OCI-LY7 (cell line): ENCODE measurements at regions not wholly inside any gene's neighbourhood (a gene's known extent, or its start where the extent isn't known, plus 50 kb on each side); places are given as distances from the start of the nearest gene placed in this dataset.
A peak's percentile ranks its signal among the peaks of the same experiment; 100 is the strongest.

ENCODE experiments used
- BruUV-seq: library from RNA; stranded (reverse); fragments of 400-500 nt; replicated peaks from 2 replicates; lab custom pipeline; 2021; lab: Mats Ljungman, UMichigan
- CTCF ChIA-PET: fragments of 300-600 bp; sonication (Branson Sonifier 250); formaldehyde crosslinking; loops from one replicate; lab custom pipeline; 2022; ENCODE audit warnings: antibody characterized with exemption; ENCODE audit not compliant: unreplicated experiment; lab: Charles Lee
- POLR2A ChIA-PET: fragments of 300-600 bp; sonication (Branson Sonifier 250); formaldehyde crosslinking; loops from one replicate; lab custom pipeline; 2022; ENCODE audit warnings: antibody characterized with exemption; lab: Charles Lee
- DNase-seq: peaks from one replicate; pipeline ENCODE4 v3.0.0-alpha.2; 2015; ENCODE audit warnings: low spot score
- H2AFZ ChIP-seq: fragments of 200-600 bp; sonication (generic), shearing (Covaris generic); 2 replicates; pipeline ENCODE4 v1.6.1; 2014; ENCODE audit warnings: mild to moderate bottlenecking, antibody characterized with exemption, low read length, moderate library complexity
- H3K27ac ChIP-seq: fragments of 200-600 bp; sonication (generic); 2 replicates; pipeline ENCODE4 v1.5.1; 2014; ENCODE audit warnings: mixed run types, low read depth, mild to moderate bottlenecking, moderate library complexity, low read length, inconsistent platforms; ENCODE audit not compliant: poor library complexity, severe bottlenecking
- H3K36me3 ChIP-seq: fragments of 200-600 bp; sonication (generic); 2 replicates; pipeline ENCODE4 v1.6.1; 2014; ENCODE audit warnings: mild to moderate bottlenecking, antibody characterized with exemption, low read length, moderate library complexity, mixed read lengths; ENCODE audit not compliant: insufficient read depth
- H3K4me1 ChIP-seq: fragments of 200-600 bp; sonication (generic); 2 replicates; pipeline ENCODE4 v1.5.1; 2014; ENCODE audit warnings: mild to moderate bottlenecking, low read length; ENCODE audit not compliant: insufficient read depth, poor library complexity, severe bottlenecking
- H3K4me2 ChIP-seq: fragments of 200-600 bp; sonication (generic); 2 replicates; pipeline ENCODE4 v1.6.1; 2014; ENCODE audit warnings: mild to moderate bottlenecking, low read length
- H3K4me3 ChIP-seq: fragments of 200-600 bp; sonication (generic); 2 replicates; pipeline ENCODE4 v1.5.1; 2014; ENCODE audit warnings: mild to moderate bottlenecking, low read depth, low read length; ENCODE audit not compliant: poor library complexity, severe bottlenecking
- H3K79me2 ChIP-seq: fragments of 200-600 bp; sonication (generic); 2 replicates; pipeline ENCODE4 v1.6.1; 2016; ENCODE audit warnings: low read depth, mild to moderate bottlenecking, low read length, moderate library complexity, mixed read lengths; ENCODE audit not compliant: insufficient read depth
- H3K9me2 ChIP-seq: fragments of 200-600 bp; sonication (generic); 2 replicates; pipeline ENCODE4 v1.6.1; 2016; ENCODE audit warnings: mild to moderate bottlenecking, low read length, mixed read lengths; ENCODE audit not compliant: insufficient read depth
- H3K9me3 ChIP-seq: fragments of 200-600 bp; sonication (generic); 2 replicates; pipeline ENCODE4 v1.6.1; 2014; ENCODE audit warnings: mild to moderate bottlenecking, mixed run types, low read length, mixed read lengths
- H4K20me1 ChIP-seq: fragments of 200-600 bp; sonication (generic); 2 replicates; pipeline ENCODE4 v1.6.1; 2014; ENCODE audit warnings: mild to moderate bottlenecking, antibody characterized with exemption, low read length, moderate library complexity, mixed read lengths; ENCODE audit not compliant: insufficient read depth
- EZH2phosphoT487 ChIP-seq: fragments of 200-600 bp; sonication (generic); IDR thresholded peaks from 2 replicates; pipeline ENCODE4 v1.6.1; 2018; ENCODE audit warnings: low read depth, borderline replicate concordance, mild to moderate bottlenecking, mixed run types, antibody characterized with exemption, low read length, moderate library complexity, mixed read lengths
- intact Hi-C: fragments of 100-400 bp; cut with micrococcal nuclease; formaldehyde crosslinking; loops from one replicate; pipeline ENCODE4 v1.10.0; 2022; ENCODE audit not compliant: unreplicated experiment
- TF ChIP-seq, protein P1 (sequence below): fragments of 200-600 bp; sonication (generic); conservative IDR thresholded peaks from 2 replicates; pipeline ENCODE4 v1.5.1; 2014; ENCODE audit warnings: mild to moderate bottlenecking, antibody characterized with exemption, low read length, moderate library complexity, mixed read lengths

DNA sequence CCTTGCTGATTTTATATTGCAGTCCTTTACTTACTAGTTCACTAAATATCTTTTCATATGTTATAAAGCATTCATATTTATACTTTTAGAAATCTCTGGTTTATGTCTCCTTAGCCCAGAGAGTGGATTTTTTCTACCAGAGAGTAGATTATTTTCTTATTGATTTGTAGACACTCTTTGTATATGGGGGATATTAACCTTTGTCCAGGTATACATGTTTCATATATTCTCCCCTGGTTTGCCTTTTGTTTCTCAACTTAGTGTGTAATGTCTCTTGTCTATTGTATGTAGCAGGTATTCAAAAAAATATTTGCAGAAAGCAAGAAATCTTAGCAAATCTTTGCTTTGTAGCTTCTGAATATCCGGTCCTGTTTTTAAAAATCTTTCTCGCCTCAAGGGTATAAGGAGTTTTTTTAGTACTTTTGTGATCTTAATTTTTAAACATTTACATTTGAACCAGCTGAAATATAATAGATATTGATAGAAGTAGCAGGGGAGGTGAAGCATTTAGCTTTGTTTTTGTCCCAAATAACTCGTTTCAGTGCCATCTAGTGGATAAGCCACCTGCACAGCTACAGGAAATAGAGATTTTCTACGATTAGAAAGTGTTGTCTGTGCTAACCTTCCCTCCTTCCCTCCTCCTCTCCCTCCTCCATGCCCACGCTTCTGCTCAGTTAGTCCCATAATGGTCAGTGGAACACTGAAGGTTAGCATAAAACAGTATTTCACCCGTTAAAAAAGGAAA is 97.0 kb downstream of the PHETA1 start:
- intact Hi-C loops = loop anchor here (2.0 kb wide), 1 partner anchor 245 kb away; no protein-coding TSS in a partner anchor
- Histone ChIP-seq H3K9me3 (no peaks in the 10 kb centered on the region), H2AFZ (0 out of 2 replicates have a peak overlapping the region, but pooled peaks have one; percentile 8), H3K4me3 (no peak overlapping the region), H3K9me2 (no peaks in the 10 kb centered on the region), H3K79me2 (no peaks in the 10 kb centered on the region), H3K36me3 (no peaks in the 10 kb centered on the region), H3K4me1 (no peaks in the 10 kb centered on the region), H4K20me1 (no peaks in the 10 kb centered on the region), H3K27ac (no peak overlapping the region), H3K4me2 (no peak overlapping the region)
- DNase-seq = peak; percentile 40
- POLR2A ChIA-PET = no interaction called here
- CTCF ChIA-PET = no interaction called here
- BruUV-seq = no TSS peak
- no peak for TF ChIP-seq EZH2phosphoT487
- TF ChIP-seq, protein P1, sequence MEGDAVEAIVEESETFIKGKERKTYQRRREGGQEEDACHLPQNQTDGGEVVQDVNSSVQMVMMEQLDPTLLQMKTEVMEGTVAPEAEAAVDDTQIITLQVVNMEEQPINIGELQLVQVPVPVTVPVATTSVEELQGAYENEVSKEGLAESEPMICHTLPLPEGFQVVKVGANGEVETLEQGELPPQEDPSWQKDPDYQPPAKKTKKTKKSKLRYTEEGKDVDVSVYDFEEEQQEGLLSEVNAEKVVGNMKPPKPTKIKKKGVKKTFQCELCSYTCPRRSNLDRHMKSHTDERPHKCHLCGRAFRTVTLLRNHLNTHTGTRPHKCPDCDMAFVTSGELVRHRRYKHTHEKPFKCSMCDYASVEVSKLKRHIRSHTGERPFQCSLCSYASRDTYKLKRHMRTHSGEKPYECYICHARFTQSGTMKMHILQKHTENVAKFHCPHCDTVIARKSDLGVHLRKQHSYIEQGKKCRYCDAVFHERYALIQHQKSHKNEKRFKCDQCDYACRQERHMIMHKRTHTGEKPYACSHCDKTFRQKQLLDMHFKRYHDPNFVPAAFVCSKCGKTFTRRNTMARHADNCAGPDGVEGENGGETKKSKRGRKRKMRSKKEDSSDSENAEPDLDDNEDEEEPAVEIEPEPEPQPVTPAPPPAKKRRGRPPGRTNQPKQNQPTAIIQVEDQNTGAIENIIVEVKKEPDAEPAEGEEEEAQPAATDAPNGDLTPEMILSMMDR = peak; percentile 78

DNA sequence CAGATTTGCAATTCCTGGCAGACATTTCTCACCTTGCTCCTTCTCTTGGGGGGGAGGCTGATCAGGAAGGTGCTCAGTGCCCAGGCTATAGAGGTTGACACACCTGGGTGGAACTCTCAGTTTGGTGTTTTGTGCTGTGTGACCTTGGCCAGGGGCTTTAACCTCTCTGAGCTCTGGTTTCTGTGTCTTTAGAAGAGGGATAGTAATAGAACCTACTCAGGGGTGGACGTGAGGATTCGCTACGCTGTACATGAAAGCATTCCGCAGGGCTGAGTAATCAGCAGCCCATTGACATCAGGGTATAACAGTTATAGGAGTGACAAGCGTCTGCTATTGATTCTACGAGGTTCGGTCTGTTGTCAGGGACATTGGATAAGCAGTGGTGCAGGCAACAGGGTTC is 98.1 kb downstream of the PHETA1 start:
- no peaks in the 10 kb centered on the region for H4K20me1 ChIP-seq
- H2AFZ ChIP-seq = no peak overlapping the region
- H3K9me2 ChIP-seq = no peaks in the 10 kb centered on the region
- intact Hi-C loops = no loop called here
- no peaks in the 10 kb centered on the region for H3K36me3 ChIP-seq
- ChIA-PET CTCF (interaction anchor here (0.5 to 0.6 kb wide), 2 partner anchors 53 to 218 kb away, joined by 3 to 9 read pairs; no protein-coding TSS in a partner anchor), POLR2A (no interaction called here)
- no TSS peak for BruUV-seq
- H3K4me3 ChIP-seq = no peak overlapping the region
- H3K79me2 ChIP-seq = no peaks in the 10 kb centered on the region
- no peak for TF ChIP-seq EZH2phosphoT487
- TF ChIP-seq, protein P1 = no peak
- H3K4me2 ChIP-seq = no peak overlapping the region
- DNase-seq = no peak
- no peak overlapping the region for H3K27ac ChIP-seq
- no peaks in the 10 kb centered on the region for H3K9me3 ChIP-seq
- no peaks in the 10 kb centered on the region for H3K4me1 ChIP-seq

DNA sequence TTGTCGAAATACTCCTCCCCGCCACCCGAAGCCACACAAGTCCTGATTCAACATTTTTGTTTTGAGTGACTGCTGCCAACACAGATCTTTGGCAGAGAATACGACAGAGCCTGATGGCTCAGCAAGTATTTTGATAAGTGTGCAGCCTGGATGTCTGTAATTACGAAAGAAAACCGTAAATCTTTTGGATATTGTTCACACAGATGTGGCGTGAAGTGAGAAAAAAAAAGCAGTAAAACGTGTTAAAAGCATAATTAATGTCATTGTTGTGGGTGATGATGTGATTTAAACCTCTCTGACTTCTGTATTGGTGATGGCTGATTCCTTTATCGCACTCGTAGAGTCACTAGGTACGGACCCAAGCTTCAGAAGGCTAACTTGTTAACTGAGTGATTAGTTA is 98.7 kb downstream of the PHETA1 start:
- CTCF ChIA-PET = no interaction called here
- no peak overlapping the region for H3K4me2 ChIP-seq
- no TSS peak for BruUV-seq

More for the DNA sequence above, 98.7 kb downstream of the PHETA1 start:
- Histone ChIP-seq H3K9me3 (no peaks in the 10 kb centered on the region), H3K27ac (no peak overlapping the region), H3K9me2 (no peaks in the 10 kb centered on the region), H3K79me2 (no peaks in the 10 kb centered on the region), H3K4me1 (no peaks in the 10 kb centered on the region), H3K4me3 (no peak overlapping the region), H4K20me1 (no peaks in the 10 kb centered on the region), H3K36me3 (no peaks in the 10 kb centered on the region), H2AFZ (no peak overlapping the region)
- TF ChIP-seq EZH2phosphoT487 = no peak
- TF ChIP-seq, protein P1 = no peak
- intact Hi-C loops = no loop called here
- POLR2A ChIA-PET = no interaction called here
- no peak for DNase-seq
